Small intestine (tissue), 7 donors: ENCODE measurements at regions not wholly inside any gene's neighbourhood (a gene's known extent, or its start where the extent isn't known, plus 50 kb on each side); places are given as distances from the start of the nearest gene placed in this dataset.

Source experiments
- DNase-seq, 2 donors: peaks; one replicate each; pipeline versions ENCODE4 v3.0.0 to v3.0.0-alpha.2; 2013
- FAIRE-seq: peaks from 2 replicates; lab custom pipeline; 2012; peaks lifted over from hg19 to GRCh38; lab: Jason Lieb, UNC
- H3K27ac ChIP-seq, 3 donors: one replicate each; pipeline ENCODE4 v1.5.1; 2013; ENCODE audit warnings: low read length in 2 of 3, mild to moderate bottlenecking in 2 of 3, control low read depth in 1 of 3, inconsistent platforms in 1 of 3, low read depth in 1 of 3, moderate library complexity in 1 of 3
- H3K27me3 ChIP-seq, 3 donors: one replicate each; pipeline ENCODE4 v1.6.1; 2013; ENCODE audit warnings: low read length in 3 of 3, inconsistent platforms in 1 of 3; ENCODE audit not compliant: control insufficient read depth in 3 of 3, insufficient read depth in 3 of 3
- H3K36me3 ChIP-seq, 3 donors: one replicate each; pipeline ENCODE4 v1.6.1; 2013; ENCODE audit warnings: low read length in 3 of 3, inconsistent platforms in 1 of 3, low read depth in 1 of 3, mild to moderate bottlenecking in 1 of 3, moderate library complexity in 1 of 3; ENCODE audit not compliant: control insufficient read depth in 3 of 3, insufficient read depth in 2 of 3
- H3K4me1 ChIP-seq, 3 donors: one replicate each; pipeline ENCODE4 v1.6.1; 2013; ENCODE audit warnings: low read length in 2 of 3, inconsistent platforms in 1 of 3, low read depth in 1 of 3, mild to moderate bottlenecking in 1 of 3, moderate library complexity in 1 of 3; ENCODE audit not compliant: control insufficient read depth in 3 of 3, insufficient read depth in 2 of 3
- H3K4me3 ChIP-seq, 3 donors: one replicate each; pipeline ENCODE4 v1.5.1; 2013; ENCODE audit warnings: low read length in 3 of 3, control low read depth in 1 of 3, inconsistent platforms in 1 of 3, low read depth in 1 of 3, mild to moderate bottlenecking in 1 of 3, moderate library complexity in 1 of 3
- H3K9me3 ChIP-seq, 2 donors: one replicate each; pipeline ENCODE4 v1.6.1; 2013; ENCODE audit warnings: low read depth in 1 of 2, low read length in 1 of 2; ENCODE audit not compliant: control insufficient read depth in 2 of 2, insufficient read depth in 1 of 2
- WGBS, 3 donors: extraction: QIAGEN DNeasy Blood & Tissue Kit; methylation state at CpG; one replicate each; pipeline ENCODE4 v1.1.7; 2013; 5-methylcytosine and 5-hydroxymethylcytosine counted together
- donor health status: healthy with polysubstance abuse.
- donor health status: control.
- donor health status: control.
- donor health status: Bipolar disorder and iron deficiency.
- donor health status: healthy.

GRCh38 chr4:188232428-188232827, 93.2 kb downstream of the TRIML1 start:
- Histone ChIP-seq H3K4me3 (no peak overlapping the region), H3K27ac (no peak overlapping the region), H3K27me3 (no peaks in the 10 kb centered on the region), H3K9me3 (no peaks in the 10 kb centered on the region), H3K36me3 (no peaks in the 10 kb centered on the region), H3K4me1 (no peaks in the 10 kb centered on the region)
- FAIRE-seq (no peak), DNase-seq (no peak)
- WGBS, 3 donors, result 78 to 83% (median 80%) methylated on average over 6 of the region's 6 CpGs

- 30 to 54% (median 40%) methylated on average over 2 of the region's 2 CpGs for WGBS, 3 donors
- Histone ChIP-seq H3K4me3 (no peak overlapping the region), H3K4me1 (no peaks in the 10 kb centered on the region), H3K9me3 (no peaks in the 10 kb centered on the region), H3K27ac (no peak overlapping the region), H3K36me3 (no peaks in the 10 kb centered on the region), H3K27me3 (no peaks in the 10 kb centered on the region)
- FAIRE-seq (no peak), DNase-seq (no peak)
Observed at GRCh38 chr4:188242041-188242440, 102.8 kb downstream of the TRIML1 start.

- no peaks in the 10 kb centered on the region for H3K27me3 ChIP-seq
- 67 to 72% (median 68%) methylated on average over 6 of the region's 6 CpGs for WGBS, 3 donors
- H3K36me3 ChIP-seq, result no peaks in the 10 kb centered on the region
- H3K4me1 ChIP-seq, result no peaks in the 10 kb centered on the region
- H3K27ac ChIP-seq, result no peak overlapping the region
- DNase-seq (no peak), FAIRE-seq (no peak)
- H3K4me3 ChIP-seq, result no peak overlapping the region
- H3K9me3 ChIP-seq, result no peaks in the 10 kb centered on the region
Observed at GRCh38 chr4:188245651-188246050, 106.4 kb downstream of the TRIML1 start.

GRCh38 chr4:188246488-188246887, 107.2 kb downstream of the TRIML1 start:
- no peaks in the 10 kb centered on the region for H3K4me1 ChIP-seq
- no peak overlapping the region for H3K27ac ChIP-seq
- FAIRE-seq (no peak), DNase-seq (no peak)
- 52 to 68% (median 66%) methylated on average over 8 of the region's 8 CpGs for WGBS, 3 donors
- no peaks in the 10 kb centered on the region for H3K27me3 ChIP-seq
- H3K4me3 ChIP-seq, result no peak overlapping the region
- H3K9me3 ChIP-seq, result no peaks in the 10 kb centered on the region
- no peaks in the 10 kb centered on the region for H3K36me3 ChIP-seq

- FAIRE-seq, result no peak
- H3K4me3 ChIP-seq, result no peak overlapping the region
Observed at GRCh38 chr4:188254211-188254610, 115.0 kb downstream of the TRIML1 start.

GRCh38 chr4:188262464-188262863, 123.2 kb downstream of the TRIML1 start:
- Histone ChIP-seq H3K36me3 (no peaks in the 10 kb centered on the region), H3K27ac (no peak overlapping the region), H3K4me3 (no peak overlapping the region), H3K27me3 (no peaks in the 10 kb centered on the region), H3K9me3 (no peaks in the 10 kb centered on the region), H3K4me1 (no peaks in the 10 kb centered on the region)
- FAIRE-seq (no peak), DNase-seq (no peak)
- WGBS, 3 donors, result 61 to 82% (median 68%) methylated on average over 10 of the region's 10 CpGs

More at GRCh38 chr4:188254211-188254610, 115.0 kb downstream of the TRIML1 start:
- Histone ChIP-seq H3K36me3 (no peaks in the 10 kb centered on the region), H3K27me3 (no peaks in the 10 kb centered on the region), H3K9me3 (no peaks in the 10 kb centered on the region), H3K4me1 (no peaks in the 10 kb centered on the region), H3K27ac (no peak overlapping the region)
- 58 to 80% (median 73%) methylated on average over 7 of the region's 7 CpGs for WGBS, 3 donors
- no peak for DNase-seq

- H3K9me3 ChIP-seq, result no peaks in the 10 kb centered on the region
- no peaks in the 10 kb centered on the region for H3K27me3 ChIP-seq
- H3K27ac ChIP-seq, result no peak overlapping the region
- 81 to 88% (median 82%) methylated on average over 5 of the region's 5 CpGs for WGBS, 3 donors
- FAIRE-seq, result no peak
- no peaks in the 10 kb centered on the region for H3K4me1 ChIP-seq
- H3K4me3 ChIP-seq, result no peak overlapping the region
- no peaks in the 10 kb centered on the region for H3K36me3 ChIP-seq
- no peak for DNase-seq
Observed at GRCh38 chr4:188263321-188263720, 124.1 kb downstream of the TRIML1 start.

GRCh38 chr4:188266386-188266785, 127.1 kb downstream of the TRIML1 start:
- DNase-seq (no peak), FAIRE-seq (no peak)
- Histone ChIP-seq H3K36me3 (no peaks in the 10 kb centered on the region), H3K4me1 (no peaks in the 10 kb centered on the region), H3K9me3 (no peaks in the 10 kb centered on the region), H3K27ac (no peak overlapping the region), H3K4me3 (no peak overlapping the region), H3K27me3 (no peaks in the 10 kb centered on the region)
- 67 to 81% (median 69%) methylated on average over 6 of the region's 6 CpGs for WGBS, 3 donors

- Histone ChIP-seq H3K9me3 (no peaks in the 10 kb centered on the region), H3K27me3 (no peaks in the 10 kb centered on the region), H3K36me3 (no peaks in the 10 kb centered on the region), H3K4me3 (no peak overlapping the region), H3K27ac (no peak overlapping the region), H3K4me1 (no peaks in the 10 kb centered on the region)
- no peak for DNase-seq
- WGBS, 3 donors, result 85 to 90% (median 88%) methylated on average over 13 of the region's 13 CpGs
- no peak for FAIRE-seq
Observed at GRCh38 chr4:188268131-188268908, 129.1 kb downstream of the TRIML1 start.
